Glutamatergic neuron (in vitro differentiated cells): ENCODE measurements at regions not wholly inside any gene's neighbourhood (a gene's known extent, or its start where the extent isn't known, plus 50 kb on each side); places are given as distances from the start of the nearest gene placed in this dataset.

Experiments
- DNase-seq: peaks from one replicate; pipeline ENCODE4 v3.0.0; 2022
- H3K27ac Mint-ChIP-seq: one replicate; pipeline ENCODE4 v1.8.0; 2020; ENCODE audit warnings: mild to moderate bottlenecking, mixed read lengths, inconsistent platforms; ENCODE audit not compliant: unreplicated experiment
- H3K27me3 Mint-ChIP-seq: one replicate; pipeline ENCODE4 v1.8.0; 2020; ENCODE audit warnings: mild to moderate bottlenecking, moderate library complexity, mixed read lengths, inconsistent platforms; ENCODE audit not compliant: unreplicated experiment
- H3K36me3 Mint-ChIP-seq: one replicate; pipeline ENCODE4 v1.8.0; 2020; ENCODE audit warnings: mild to moderate bottlenecking, mixed read lengths, inconsistent platforms; ENCODE audit not compliant: unreplicated experiment
- H3K4me1 Mint-ChIP-seq: one replicate; pipeline ENCODE4 v1.8.0; 2020; ENCODE audit warnings: mild to moderate bottlenecking, low read depth, mixed read lengths, inconsistent platforms; ENCODE audit not compliant: unreplicated experiment
- H3K4me3 Mint-ChIP-seq: one replicate; pipeline ENCODE4 v1.8.0; 2020; ENCODE audit warnings: mild to moderate bottlenecking, mixed read lengths, inconsistent platforms; ENCODE audit not compliant: unreplicated experiment
- H3K9me3 Mint-ChIP-seq: one replicate; pipeline ENCODE4 v1.8.0; 2020; ENCODE audit warnings: mild to moderate bottlenecking, moderate library complexity, mixed read lengths, inconsistent platforms; ENCODE audit not compliant: unreplicated experiment
- TF ChIP-seq, protein P1 (sequence below): fragments of 200-600 bp; sonication (generic); IDR thresholded peaks from one replicate; pipeline ENCODE4 v1.5.0; 2021; ENCODE audit not compliant: partially characterized antibody, unreplicated experiment

DNA sequence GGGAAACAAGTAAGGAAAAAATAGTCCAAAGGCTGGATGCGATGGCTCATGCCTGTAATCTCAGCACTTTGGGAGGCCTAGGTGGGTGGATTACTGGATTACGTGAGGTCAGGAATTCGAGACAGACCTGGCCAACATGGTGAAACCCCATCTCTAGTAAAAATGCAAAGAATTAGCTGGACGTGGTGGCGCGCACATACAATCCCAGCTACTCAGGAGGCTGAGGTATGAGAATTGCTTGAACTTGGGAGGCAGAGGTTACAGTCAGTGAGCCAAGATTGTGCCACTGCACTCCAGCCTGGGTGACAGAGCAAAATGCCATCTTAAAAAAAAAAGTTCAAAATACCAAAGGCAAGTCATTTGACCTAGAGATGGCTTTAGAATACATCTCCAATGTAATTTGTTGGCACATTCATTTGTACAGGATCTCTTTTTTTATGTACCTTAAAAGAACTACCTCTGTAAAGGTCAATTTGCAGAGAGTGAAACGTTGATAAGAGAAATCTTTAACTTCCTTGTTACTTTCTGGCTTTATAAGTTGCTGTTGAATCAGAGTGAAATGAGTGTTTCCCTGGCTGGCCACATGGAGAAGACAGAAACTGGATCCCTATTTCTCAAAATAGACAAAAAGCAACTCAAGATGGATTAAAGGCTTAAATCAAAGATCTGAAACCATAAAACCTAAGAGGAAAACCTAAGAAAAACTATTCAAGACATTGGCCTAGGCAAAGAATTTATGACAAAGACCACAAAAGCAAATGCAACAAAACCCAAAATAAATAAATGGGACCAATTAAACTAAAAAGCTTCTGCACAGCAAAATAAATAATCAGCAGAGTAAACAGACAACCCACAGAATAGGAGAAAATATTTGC lies 260.7 kb downstream of the KLF6 start:
- Mint-ChIP-seq H3K27ac (peak overlapping the region; percentile 23), H3K4me3 (no peak overlapping the region), H3K36me3 (peaks cover 3% of the 10 kb centered on the region), H3K4me1 (peaks cover 30% of the 10 kb centered on the region), H3K9me3 (peaks cover 4% of the 10 kb centered on the region), H3K27me3 (no peaks in the 10 kb centered on the region)
- DNase-seq, result no peak
- TF ChIP-seq, protein P1, sequence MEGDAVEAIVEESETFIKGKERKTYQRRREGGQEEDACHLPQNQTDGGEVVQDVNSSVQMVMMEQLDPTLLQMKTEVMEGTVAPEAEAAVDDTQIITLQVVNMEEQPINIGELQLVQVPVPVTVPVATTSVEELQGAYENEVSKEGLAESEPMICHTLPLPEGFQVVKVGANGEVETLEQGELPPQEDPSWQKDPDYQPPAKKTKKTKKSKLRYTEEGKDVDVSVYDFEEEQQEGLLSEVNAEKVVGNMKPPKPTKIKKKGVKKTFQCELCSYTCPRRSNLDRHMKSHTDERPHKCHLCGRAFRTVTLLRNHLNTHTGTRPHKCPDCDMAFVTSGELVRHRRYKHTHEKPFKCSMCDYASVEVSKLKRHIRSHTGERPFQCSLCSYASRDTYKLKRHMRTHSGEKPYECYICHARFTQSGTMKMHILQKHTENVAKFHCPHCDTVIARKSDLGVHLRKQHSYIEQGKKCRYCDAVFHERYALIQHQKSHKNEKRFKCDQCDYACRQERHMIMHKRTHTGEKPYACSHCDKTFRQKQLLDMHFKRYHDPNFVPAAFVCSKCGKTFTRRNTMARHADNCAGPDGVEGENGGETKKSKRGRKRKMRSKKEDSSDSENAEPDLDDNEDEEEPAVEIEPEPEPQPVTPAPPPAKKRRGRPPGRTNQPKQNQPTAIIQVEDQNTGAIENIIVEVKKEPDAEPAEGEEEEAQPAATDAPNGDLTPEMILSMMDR, result no peak

DNA sequence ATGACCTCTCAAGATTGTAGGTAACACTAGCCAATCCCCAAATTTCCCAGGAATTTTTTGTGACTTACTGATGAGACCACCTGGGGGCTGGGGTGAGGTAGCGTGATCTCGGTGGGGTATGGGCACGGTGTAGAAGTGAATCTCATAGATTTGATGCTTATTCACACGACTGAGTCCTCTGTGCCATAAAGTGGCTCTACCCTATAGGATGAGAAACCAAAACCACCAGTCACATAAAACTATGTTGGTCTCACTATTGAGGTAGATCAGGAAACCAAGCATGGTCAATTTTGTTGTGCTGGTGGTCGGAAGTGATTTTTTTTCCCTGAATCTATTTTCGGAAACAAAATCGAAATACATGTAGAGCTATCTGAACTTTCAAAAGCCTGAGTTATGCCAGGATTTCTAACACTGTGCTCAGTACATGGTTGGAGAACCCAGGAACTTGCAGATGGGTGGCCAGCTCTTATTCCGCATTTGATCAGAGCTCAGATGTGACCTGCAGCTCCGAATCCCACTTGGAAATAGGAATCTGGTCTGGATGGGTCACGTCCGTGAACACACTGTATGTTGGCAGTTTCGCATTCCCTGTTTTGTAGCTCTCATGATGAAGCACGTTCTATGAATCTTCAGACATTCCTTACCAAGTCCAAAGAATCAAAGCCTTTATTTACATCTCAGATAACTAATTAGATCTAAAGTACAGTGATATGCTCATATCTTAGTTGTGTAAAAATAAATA lies 261.5 kb downstream of the KLF6 start:
- Mint-ChIP-seq H3K36me3 (peaks cover 7% of the 10 kb centered on the region), H3K27me3 (no peaks in the 10 kb centered on the region), H3K4me1 (peaks cover 25% of the 10 kb centered on the region), H3K27ac (no peak overlapping the region), H3K4me3 (no peak overlapping the region), H3K9me3 (peaks cover 4% of the 10 kb centered on the region)
- TF ChIP-seq, protein P1, result no peak
- no peak for DNase-seq

DNA sequence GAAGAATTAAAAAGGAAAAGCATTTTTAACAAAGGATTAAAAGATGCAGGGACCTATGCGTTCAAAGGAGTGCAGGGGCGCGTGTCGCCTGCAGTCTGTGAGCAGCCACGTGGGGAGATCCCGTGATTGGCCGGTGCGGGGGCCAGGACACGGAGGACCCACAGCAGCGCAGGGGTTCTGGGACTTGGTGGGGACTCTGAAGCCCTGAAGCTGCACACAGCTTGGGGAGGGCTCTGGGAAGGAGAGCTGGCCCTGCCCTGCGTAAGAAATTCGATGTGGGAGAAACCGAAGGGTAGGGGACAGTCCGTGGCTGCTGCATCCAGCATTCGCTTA lies 268.1 kb downstream of the KLF6 start:
- Mint-ChIP-seq H3K9me3 (peaks cover 3% of the 10 kb centered on the region), H3K27ac (no peak overlapping the region)

GRCh38 chr10:3516234-3516922 lies 268.6 kb downstream of the KLF6 start:
- Mint-ChIP-seq H3K27ac (no peak overlapping the region), H3K27me3 (peaks cover 1% of the 10 kb centered on the region), H3K4me3 (no peak overlapping the region)

More for the DNA sequence above, 268.1 kb downstream of the KLF6 start:
- Mint-ChIP-seq H3K4me3 (no peak overlapping the region), H3K4me1 (peaks cover 6% of the 10 kb centered on the region), H3K27me3 (peaks cover 1% of the 10 kb centered on the region), H3K36me3 (peaks cover 23% of the 10 kb centered on the region)
- no peak for DNase-seq
- TF ChIP-seq, protein P1, result no peak

More at GRCh38 chr10:3516234-3516922, 268.6 kb downstream of the KLF6 start:
- peaks cover 7% of the 10 kb centered on the region for H3K4me1 Mint-ChIP-seq
- no peak for DNase-seq
- peaks cover 24% of the 10 kb centered on the region for H3K36me3 Mint-ChIP-seq
- TF ChIP-seq, protein P1, result no peak
- peaks cover 4% of the 10 kb centered on the region for H3K9me3 Mint-ChIP-seq
